Keratinocyte (primary cell): ENCODE measurements at regions not wholly inside any gene's neighbourhood (a gene's known extent, or its start where the extent isn't known, plus 50 kb on each side); places are given as distances from the start of the nearest gene placed in this dataset.

Experiments
- EZH2 ChIP-seq: IDR thresholded peaks from one replicate; pipeline ENCODE4 v1.6.1; 2012; ENCODE audit warnings: inconsistent platforms, mild to moderate bottlenecking, low read length, moderate library complexity
- TF ChIP-seq, protein P1 (sequence below), 3 experiments: IDR thresholded peaks in 1 of 3; conservative IDR thresholded peaks in 1 of 3; optimal IDR thresholded peaks in 1 of 3; 2 replicates in 2 of 3; 3 replicates in 1 of 3; pipeline versions ENCODE3 to v1.5.1; 2011; ENCODE audit warnings: low read length in 3 of 3, mild to moderate bottlenecking in 3 of 3, moderate library complexity in 2 of 3, control low read depth in 1 of 3, inconsistent platforms in 1 of 3; ENCODE audit not compliant: insufficient read depth in 2 of 3; ENCODE audit errors: extremely low read depth in 1 of 3

DNA sequence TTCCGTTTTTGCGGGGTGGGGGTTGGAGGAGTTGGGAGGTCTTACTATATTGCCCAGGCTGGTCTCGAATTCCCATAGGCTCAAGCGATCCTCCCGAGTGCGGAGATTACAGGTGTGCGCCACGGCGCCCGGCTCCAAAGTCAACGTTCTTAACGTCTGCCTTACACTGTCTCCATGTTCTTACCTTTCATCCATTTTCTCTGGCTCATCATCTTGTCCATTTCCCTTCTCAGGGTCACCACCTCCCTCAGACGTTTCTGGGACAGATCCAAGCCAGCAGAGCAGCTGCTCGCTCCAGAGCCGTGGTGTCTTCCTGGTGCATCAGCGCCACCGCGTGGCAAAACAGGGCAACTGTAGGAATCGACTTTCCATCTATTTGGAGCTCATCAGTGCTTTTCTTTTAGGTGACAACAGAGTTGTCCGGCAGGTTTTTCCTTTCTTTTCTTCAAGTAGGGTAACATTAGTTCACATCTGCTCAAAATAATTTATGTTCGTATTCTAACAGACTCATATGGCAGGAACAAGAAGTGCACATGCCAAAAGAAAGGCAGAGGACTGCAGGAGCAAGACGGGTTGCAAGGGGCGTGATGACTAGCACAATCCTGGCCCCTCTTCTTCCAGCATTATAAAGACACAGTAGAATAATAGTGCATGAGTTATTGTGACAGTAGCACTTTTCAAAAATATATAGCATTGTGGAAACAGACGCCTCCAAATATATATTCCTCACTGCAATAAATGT lies 103.1 kb upstream of the ABCC4 start:
- TF ChIP-seq, protein P1, sequence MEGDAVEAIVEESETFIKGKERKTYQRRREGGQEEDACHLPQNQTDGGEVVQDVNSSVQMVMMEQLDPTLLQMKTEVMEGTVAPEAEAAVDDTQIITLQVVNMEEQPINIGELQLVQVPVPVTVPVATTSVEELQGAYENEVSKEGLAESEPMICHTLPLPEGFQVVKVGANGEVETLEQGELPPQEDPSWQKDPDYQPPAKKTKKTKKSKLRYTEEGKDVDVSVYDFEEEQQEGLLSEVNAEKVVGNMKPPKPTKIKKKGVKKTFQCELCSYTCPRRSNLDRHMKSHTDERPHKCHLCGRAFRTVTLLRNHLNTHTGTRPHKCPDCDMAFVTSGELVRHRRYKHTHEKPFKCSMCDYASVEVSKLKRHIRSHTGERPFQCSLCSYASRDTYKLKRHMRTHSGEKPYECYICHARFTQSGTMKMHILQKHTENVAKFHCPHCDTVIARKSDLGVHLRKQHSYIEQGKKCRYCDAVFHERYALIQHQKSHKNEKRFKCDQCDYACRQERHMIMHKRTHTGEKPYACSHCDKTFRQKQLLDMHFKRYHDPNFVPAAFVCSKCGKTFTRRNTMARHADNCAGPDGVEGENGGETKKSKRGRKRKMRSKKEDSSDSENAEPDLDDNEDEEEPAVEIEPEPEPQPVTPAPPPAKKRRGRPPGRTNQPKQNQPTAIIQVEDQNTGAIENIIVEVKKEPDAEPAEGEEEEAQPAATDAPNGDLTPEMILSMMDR (optimal IDR thresholded peaks at IDR 0.05 in 1 of 3, IDR thresholded peaks at IDR 0.05 in 1 of 3, conservative IDR thresholded peaks at IDR 0.05 in 1 of 3; ENCODE audit: extremely low read depth in 1 of 3, insufficient read depth in 2 of 3, low read length in 3 of 3), result peak; percentile 83 to 95 (median 94)
- TF ChIP-seq EZH2, result no peak
